Erythroblast (primary cell): ENCODE measurements at regions not wholly inside any gene's neighbourhood (a gene's known extent, or its start where the extent isn't known, plus 50 kb on each side); places are given as distances from the start of the nearest gene placed in this dataset.

Source experiments
- DNase-seq, 2 experiments: peaks; one replicate each; lab custom pipeline; 2025; lab: John Stamatoyannopoulos, UW
- GATA1 ChIP-seq: IDR thresholded peaks from 2 replicates; pipeline ENCODE4 v1.6.1; 2011; ENCODE audit warnings: low read depth, mild to moderate bottlenecking, control low read depth, low read length, moderate library complexity
- POLR2A ChIP-seq: IDR thresholded peaks from 2 replicates; pipeline ENCODE4 v1.6.1; 2011; ENCODE audit warnings: mild to moderate bottlenecking, low read length

GRCh38 chr6:140915103-140915502 lies 1217.6 kb upstream of the GJE1 start:
- no peak for DNase-seq
- no peak for TF ChIP-seq GATA1
- no peak for TF ChIP-seq POLR2A

DNA sequence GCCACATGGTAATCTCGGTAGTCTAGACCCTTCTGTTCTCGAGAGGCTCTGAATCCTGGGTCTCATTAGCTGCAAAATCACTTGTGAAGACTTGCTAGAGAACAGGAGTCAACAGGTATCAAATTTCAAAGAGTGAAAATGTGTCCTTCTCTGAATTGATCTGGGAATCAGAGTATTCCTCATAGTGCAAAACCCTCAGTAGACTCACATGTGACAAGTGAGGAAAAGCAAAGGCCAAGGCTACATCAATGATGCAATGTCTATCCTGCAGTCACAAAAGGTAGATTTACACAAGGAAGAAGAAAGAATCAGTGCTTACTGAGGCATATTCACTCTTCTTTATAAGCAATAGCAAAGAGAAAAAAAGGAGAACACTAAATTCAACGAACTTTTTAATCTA lies 1220.0 kb upstream of the GJE1 start:
- no peak for DNase-seq
- TF ChIP-seq POLR2A, result no peak
- TF ChIP-seq GATA1, result no peak

DNA sequence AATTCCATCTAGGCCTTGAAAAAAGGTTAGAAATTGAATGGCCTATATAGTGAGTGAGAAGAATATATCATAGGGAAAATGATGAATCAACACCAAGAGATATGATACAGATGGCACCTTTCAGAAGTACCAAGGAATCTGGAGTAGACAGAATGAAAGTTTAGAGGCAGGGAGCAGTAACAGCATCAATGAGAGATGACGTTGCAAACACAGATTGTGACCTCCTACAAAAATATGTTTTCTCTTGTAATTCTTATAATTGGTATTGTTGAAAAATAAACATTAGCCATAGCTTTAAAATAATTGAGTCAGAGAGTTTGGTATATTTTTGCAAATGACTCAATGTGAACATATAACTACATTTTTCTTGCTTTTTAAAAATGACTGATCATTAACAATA lies 1223.1 kb upstream of the GJE1 start:
- DNase-seq, result no peak
- no peak for TF ChIP-seq GATA1
- TF ChIP-seq POLR2A, result no peak

DNA sequence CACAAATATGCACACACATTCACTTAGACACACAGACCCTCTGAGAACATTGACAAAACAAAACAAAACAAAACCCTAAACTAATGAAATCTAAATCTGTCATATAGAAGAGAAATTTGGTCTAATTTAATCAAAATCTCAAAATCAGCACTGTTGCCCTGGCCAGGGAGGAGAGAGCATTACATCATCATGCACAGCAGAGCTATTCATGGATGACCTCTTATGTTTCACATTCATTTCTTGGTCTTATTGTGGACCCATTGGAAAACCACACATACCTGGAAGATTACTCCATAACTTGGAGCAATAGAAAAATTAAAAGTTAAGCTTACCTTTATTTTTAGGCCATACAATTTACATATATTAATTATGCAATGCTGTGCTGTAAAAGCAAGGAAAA lies 1223.6 kb upstream of the GJE1 start:
- DNase-seq, result no peak
- TF ChIP-seq GATA1, result no peak
- TF ChIP-seq POLR2A, result no peak

DNA sequence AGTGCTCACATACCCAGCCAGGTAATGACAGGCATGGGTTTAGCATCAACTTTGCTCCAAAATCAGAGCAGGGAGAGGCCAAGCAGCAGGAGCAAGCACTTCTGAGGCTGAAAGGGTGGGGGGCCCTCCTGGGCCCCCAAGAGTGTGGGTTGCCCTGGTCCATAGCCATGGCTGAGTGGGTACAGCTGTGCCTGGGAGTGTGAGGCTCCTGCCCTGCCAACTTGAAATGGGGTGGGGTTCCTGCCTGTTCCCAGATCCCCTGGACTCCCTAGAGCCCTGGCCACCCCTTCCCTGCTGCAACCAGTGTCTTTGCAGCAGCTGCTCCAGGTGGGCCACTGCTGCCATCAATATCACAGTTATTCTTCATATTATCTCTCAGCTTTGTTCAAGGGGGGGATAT lies 1224.2 kb upstream of the GJE1 start:
- TF ChIP-seq POLR2A (no peak), GATA1 (no peak)
- no peak for DNase-seq

DNA sequence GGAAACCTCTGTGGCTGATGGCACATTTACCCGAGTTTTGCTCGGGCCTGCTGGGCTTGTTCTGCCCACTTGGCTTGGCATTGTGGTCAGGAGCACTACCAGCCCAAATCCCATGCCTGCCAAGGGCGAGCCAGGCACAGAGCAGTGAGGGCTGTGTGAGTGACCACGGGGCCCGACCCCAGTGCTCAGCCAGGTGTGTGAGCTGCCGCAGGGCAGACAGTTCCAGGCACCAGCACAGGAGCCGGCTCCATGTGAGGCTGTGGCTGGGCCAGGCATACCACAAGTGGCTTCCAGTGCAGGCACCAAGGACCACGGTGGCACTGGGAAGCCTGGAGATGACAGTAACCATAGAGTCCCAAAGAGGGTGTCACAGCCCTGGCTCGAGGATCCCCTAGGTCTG lies 1225.5 kb upstream of the GJE1 start:
- no peak for TF ChIP-seq POLR2A
- no peak for TF ChIP-seq GATA1
- no peak for DNase-seq

DNA sequence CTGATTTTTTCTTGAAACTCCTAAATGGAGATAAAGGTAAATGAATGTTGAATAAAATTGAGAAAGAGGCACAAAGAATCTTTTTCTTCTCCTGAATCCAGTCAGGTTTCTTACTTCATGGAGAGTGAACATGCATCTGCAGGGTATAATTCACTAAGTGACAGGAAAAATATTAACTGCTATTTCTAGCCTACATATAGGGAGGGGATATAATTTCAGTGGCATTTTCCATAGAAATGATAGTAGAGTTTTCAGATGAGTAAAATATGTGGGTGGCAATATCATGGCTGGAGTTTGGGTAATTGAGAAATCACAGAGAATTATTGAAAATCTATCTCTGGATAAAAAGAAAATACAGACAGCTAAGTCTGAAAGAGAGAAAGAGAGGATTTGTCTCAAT lies 1227.0 kb upstream of the GJE1 start:
- TF ChIP-seq POLR2A (no peak), GATA1 (no peak)
- no peak for DNase-seq

GRCh38 chr6:140905050-140905449 lies 1227.7 kb upstream of the GJE1 start:
- TF ChIP-seq GATA1, result no peak
- TF ChIP-seq POLR2A, result no peak
- no peak for DNase-seq

DNA sequence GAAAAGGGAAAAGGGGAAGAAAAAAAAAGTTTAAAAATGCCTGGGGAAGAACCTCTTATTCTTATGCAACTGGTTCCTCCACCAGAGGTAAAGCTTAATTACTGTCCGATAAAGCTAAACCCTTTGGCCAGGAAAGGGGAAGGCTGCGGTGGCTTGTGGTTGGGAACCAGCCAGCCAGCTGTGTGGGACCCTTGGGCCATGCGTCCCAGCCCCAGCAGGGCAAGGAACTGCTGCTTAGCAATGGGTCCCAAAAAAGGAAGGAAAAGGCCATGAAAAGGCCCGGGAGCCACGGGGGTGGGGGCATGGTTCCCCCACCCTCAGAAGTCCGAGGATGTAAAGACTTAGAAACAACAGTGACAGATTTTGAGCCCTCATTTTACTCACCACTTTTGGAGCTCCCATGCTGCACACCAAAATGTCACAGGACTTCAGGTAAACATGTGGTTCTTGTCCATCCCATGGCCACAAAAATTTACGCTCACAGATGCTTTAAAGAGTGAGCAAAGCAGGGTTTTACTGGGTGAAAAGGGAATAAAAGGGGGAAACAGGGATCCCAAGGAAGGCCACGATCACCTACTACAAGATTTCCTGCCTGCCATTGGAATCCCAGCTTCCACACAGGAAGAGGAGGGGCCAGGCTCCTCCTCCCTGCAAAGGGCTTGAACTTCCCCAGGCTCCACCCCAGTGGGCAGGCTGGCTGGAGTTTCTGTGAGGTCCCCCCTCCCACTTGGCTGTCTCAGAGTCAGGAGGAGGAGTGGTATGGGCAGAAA lies 1234.7 kb upstream of the GJE1 start:
- DNase-seq, result no peak
- TF ChIP-seq GATA1 (no peak), POLR2A (no peak)

- DNase-seq, result no peak
- TF ChIP-seq GATA1 (no peak), POLR2A (no peak)
These were observed 1235.4 kb upstream of the GJE1 start for GRCh38 chr6:140897349-140897748.

GRCh38 chr6:140893432-140893831 lies 1239.3 kb upstream of the GJE1 start:
- no peak for TF ChIP-seq GATA1
- TF ChIP-seq POLR2A, result no peak

DNA sequence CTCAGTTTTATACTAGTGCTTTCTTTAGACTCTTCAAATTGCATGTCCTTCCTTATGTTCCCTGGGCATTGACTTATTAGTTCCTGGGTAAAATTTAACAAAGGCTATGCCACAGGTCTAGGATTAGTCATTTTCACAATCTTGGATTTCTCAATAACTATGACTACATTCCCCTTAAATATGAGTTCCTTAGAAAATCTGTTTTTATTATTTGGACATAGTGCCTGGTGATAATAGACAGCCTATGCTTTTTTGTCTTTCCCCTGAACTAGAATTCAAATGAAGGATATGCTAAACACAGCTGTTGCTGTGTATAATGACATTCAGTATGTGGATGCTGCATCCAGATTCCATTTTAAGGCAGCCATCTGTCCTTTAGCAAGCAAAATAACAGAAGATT lies 1252.8 kb upstream of the GJE1 start:
- DNase-seq, result no peak

More at GRCh38 chr6:140893432-140893831, 1239.3 kb upstream of the GJE1 start:
- no peak for DNase-seq

GRCh38 chr6:140874066-140874465 lies 1258.7 kb upstream of the GJE1 start:
- no peak for DNase-seq
- TF ChIP-seq GATA1, result no peak
- TF ChIP-seq POLR2A, result no peak

More for the DNA sequence above, 1252.8 kb upstream of the GJE1 start:
- TF ChIP-seq GATA1 (no peak), POLR2A (no peak)

DNA sequence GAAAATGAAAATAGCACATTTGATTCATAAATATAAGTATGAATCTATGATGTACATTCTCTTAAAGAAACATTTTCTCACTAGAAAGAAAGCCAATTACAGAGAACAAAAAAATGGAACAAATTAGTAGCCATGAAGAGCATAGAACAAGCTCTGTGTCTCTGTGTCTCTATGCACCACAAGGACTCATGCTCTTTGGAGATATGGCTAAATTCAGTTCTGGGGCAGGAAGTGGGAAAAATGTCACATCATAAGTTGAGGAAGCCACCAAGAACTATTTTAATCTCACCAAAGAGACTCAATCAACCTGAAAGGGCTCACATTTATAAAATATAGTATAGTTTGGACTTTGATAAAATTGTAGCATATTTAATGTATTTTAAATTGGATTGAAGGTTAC lies 1259.8 kb upstream of the GJE1 start:
- TF ChIP-seq POLR2A (no peak), GATA1 (no peak)
- no peak for DNase-seq

DNA sequence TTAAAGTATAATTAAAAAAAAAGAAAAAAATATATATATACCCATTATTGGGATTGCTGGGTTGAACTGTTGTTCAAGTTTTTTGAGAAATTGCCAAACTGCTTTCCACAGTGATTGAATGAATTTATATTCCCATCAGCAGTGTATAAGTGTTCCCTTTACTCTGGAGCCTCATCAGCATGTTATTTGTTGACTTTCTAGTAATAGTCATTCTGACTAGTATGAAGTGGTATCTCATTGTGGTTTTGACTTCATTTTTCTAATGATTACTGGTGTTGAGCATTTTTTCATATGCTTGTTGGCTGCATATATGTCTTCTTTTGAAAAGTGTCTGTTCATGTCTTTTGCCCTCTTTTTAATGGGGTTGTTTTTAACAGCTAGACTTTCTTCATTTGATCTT lies 1260.8 kb upstream of the GJE1 start:
- DNase-seq, result no peak

GRCh38 chr6:140867336-140867735 lies 1265.4 kb upstream of the GJE1 start:
- TF ChIP-seq GATA1, result no peak
- no peak for TF ChIP-seq POLR2A
- no peak for DNase-seq

More for the DNA sequence above, 1260.8 kb upstream of the GJE1 start:
- TF ChIP-seq POLR2A (no peak), GATA1 (no peak)
